ENCODE measurements at regions not wholly inside any gene's neighbourhood (a gene's known extent, or its start where the extent isn't known, plus 50 kb on each side); places are given as distances from the start of the nearest gene placed in this dataset.
"Not testable (repeated sequence)": the region's sequence is repeated elsewhere in the genome, so short reads cannot be mapped to it uniquely, and the experiment has no call there.

DNA sequence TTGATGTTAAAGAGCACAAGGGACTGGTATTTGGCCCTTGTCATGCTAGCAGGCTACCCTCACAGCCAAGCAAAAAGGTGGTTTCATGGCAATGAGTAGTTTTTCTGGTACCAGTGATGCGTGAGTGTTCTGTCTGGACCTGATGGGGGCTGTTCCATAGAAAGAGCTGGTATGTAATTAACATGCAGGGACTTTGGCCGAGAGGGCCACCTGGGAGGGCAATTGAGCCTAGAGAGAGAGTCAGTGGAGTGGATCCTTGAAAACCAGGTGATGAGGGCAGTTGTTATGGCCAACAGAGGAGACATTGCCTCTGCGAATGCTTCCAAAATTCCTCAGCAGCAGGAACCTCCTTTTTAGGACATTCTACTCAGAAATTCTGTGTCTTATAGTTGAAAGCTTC, 383.3 kb downstream of the PSAT1 start:
- no peak for DNase-seq

- DNase-seq, result no peak
Measured at GRCh38 chr9:78682216-78682615, 385.3 kb downstream of the PSAT1 start.

DNA sequence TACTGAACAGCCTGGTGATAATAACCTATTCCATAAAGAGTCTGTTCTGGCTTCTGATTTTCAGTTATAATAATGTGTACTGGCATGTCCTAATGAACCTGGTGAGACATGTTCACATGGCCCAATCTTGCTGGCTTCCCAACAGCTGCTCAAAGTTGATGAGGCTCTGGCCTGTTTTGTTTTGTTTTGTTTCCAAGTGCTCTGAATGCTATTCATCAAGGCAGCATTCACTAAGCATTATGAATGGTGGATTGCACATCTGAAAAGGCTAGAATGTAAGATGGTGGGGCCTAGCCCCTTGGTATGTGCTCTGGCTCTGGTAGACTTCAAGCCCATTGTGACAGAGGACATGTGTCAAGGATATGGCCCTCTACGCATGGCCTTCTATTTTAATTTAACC, 388.5 kb downstream of the PSAT1 start:
- DNase-seq, result no peak

DNA sequence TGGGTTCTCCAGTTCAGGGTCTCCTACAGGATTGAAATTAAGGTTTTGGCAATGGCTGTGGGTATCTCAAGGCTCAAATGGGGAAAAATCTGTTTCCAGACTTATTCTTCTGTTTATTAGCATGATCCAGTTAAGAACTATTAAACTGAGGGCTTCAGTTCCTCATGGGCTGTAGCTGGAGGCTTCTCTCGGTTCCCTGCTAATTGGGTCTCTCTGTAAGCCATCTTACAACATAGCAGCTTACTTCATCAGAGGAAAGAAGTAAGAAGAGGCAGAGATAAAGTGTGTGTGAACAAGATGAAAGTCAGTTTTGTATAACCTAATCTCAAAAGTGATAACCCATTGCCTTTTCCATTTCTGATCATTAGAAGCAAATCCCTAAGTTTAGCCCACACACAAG, 391.9 kb downstream of the PSAT1 start:
- DNase-seq, result no peak

DNA sequence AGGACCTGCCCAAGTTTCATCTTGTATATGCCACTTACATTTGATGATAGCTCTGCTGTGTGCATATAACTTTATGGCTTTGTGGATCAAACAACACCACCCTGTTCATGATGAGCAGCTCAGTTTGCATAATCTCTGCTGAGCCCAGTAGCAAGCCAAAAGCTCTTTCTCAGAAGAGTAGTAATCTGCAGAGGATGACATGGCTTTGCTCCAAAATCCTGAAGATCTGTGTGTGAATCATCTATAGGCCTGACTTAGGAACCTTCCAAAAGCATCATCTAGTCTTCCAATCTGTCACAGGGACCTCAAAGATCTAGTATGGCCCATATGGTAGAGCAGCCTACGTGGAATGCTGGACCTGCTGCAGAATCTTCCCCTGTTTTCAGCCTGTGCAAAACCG, 394.6 kb downstream of the PSAT1 start:
- no peak for DNase-seq

GRCh38 chr9:78692871-78693270, 395.9 kb downstream of the PSAT1 start:
- no peak for DNase-seq

GRCh38 chr9:78694974-78695373, 398.0 kb downstream of the PSAT1 start:
- no peak for DNase-seq

GRCh38 chr9:78695519-78695918, 398.6 kb downstream of the PSAT1 start:
- no peak for DNase-seq

DNA sequence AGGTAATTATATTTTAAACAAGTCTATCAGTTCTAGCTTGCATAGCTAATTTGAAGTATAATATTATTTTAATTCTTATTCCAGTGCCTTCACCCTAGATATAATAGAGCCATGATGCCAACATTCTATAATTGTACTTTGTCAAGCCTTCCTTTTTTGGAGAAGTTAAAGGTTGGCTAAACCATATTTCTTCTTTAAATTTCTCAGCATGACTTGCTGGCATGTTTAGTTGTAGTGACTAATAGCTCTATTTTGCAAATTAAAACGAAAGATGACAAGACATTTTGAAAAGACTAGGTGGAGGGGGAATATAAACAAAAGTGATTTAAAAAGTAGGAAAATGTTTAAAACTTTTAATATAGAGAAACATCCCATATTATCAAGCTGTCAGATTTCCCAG, 400.7 kb downstream of the PSAT1 start:
- no peak for DNase-seq

DNA sequence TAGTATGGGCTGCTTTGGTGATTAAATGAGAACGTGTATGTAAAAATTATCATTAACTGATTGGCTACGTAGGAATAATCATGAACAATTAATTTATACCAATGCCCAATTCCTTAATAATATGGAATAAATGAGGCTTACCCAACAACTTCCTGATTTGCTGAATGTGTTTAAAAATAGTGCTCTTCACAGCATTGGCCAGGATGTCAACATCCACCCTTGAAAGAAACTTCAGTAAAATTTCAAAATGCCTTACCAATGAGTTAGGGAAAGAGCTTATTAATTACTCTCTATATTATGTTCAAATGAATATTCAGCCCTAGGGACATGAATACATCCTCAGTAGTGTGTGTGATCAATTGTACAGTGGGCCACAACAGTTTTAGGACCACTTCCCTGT, 401.4 kb downstream of the PSAT1 start:
- no peak for DNase-seq

GRCh38 chr9:78699217-78699616, 402.3 kb downstream of the PSAT1 start:
- not testable (repeated sequence) for DNase-seq

DNA sequence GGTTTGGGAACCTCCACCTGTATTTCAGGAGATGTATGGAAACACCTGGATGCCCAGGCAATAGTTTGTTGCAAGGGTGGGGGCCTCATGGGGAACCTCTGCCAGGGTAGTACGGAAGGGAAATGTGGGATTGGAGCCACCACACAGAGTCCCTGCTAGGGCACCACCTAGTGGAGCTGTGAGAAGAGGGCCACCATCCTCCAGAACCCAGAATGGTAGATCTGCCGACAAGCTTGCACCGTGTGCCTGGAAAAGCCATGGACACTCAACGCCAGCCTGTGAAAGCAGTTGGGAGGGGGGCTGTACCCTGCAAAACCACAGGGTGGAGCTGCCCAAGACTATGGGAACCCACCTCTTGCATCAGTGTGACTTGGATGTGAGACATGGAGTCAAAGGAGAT, 407.2 kb downstream of the PSAT1 start:
- DNase-seq, result not testable (repeated sequence)

GRCh38 chr9:78707080-78707479, 410.2 kb downstream of the PSAT1 start:
- no peak for DNase-seq

DNA sequence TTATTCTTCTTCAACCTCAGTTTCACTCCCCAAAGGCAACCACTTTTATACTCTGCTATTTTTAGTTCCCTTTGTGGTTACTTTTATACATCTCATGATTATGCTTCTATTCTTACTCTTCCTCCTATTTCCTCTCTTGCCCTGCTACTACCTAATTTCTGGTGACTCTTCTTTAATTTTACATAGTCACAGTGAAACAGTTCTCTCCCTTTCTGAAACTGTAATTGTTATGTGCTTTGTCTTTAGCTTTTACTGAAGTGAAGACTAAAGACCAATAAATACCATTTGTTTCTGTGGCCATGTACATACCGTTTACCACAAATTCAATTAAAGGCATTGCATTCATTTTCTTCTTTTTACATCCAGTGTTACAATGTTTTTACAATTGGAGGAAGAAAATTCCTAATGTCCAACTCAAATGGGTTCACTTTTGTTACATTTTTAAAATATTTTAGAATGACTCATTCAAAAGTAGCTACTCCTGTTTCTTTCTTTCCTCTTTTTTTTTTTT, 410.6 kb downstream of the PSAT1 start:
- DNase-seq, result no peak

- no peak for DNase-seq
Measured at GRCh38 chr9:78712903-78713613, 416.1 kb downstream of the PSAT1 start.

DNA sequence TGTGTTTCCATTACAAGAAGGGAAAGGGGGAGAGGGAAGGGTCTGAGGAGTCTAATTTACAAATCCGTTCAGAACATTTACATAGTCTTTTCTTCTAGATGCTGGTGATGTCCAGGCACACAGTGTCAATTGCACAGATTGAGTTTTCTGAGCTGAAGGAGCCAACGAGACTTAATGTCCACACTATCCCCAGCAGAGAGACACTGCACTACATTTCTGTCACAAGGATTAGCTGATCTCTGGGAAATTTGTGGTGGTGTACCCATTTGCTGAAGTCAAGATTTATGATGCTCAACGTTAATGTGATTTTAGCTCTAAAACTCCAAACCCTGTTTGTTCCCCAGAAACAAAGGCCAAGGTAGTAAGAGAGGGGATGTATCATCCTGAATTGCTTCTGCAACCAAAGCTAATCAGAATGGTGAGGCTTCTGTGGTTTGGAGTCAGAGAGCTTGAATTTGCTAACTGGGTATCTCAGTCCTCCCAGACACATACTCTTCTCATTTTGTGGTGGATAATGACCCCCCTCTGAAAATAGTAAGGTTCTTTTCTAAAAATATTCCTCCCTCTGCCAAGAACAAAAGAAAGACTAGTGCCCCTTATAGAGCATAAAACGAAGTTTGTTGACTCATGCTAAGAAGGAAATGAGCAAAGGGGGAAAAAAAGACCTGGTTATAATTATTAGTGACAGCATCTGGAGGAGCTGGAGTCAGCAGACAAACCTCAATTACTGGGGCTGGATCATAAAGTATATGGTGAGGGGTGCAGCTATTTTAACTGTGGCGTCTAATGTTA, 416.9 kb downstream of the PSAT1 start:
- no peak for DNase-seq

GRCh38 chr9:78714576-78714975, 417.7 kb downstream of the PSAT1 start:
- DNase-seq, result no peak

DNA sequence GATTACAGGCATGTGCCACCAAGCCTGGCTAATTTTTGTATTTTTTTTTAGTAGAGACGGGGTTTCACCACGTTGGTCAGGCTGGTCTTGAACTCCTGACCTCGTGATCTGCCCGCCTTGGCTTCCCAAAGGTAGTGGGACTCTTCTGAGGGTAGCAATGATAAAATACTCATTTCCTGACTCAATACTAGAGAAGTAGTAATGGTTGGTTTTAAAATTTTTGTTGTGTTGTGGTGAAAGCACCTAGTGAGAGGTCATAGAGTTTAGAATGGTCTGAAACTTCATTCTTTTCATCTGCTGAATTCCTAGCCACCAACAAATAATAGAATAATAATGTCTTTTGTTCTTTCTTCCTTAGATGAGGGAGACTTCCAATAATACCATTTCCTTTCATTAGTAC, 422.1 kb downstream of the PSAT1 start:
- not testable (repeated sequence) for DNase-seq

DNA sequence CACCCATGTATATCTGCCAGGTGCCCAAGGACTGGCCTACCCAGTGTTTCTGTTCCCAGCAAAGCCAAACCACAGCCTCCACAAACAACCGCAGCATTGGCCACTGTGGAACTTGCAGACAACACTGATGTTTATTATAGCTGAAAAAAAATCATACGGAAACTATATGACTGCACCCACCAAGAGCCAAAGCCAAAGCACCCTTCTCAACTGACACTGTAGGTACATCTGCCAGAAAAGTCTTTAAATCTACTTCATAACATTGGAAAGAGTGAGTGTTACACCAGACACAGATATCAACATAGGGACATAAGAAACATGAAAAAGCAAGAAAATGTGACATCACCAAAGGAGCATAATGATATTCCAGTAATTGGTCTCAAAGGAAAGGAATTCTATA, 428.0 kb downstream of the PSAT1 start:
- no peak for DNase-seq

DNA sequence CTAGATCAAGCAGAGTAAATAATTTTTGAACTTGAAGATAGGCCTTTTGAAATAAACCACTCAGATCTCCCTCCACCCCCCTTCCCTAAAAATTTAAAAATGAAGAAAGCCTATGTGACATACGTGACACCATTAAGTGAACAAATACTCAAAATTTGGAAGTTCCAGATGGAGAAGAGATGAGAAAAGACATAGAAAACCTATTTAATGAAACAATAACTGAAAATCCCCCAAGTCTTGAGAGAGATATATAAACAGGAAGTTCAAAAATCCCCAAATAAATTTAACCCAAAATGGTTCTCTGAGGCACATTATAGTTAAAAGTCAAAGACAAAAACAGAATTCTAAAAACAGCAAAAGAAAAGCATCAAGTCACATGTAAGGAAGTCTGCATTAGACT, 428.6 kb downstream of the PSAT1 start:
- no peak for DNase-seq

GRCh38 chr9:78745331-78745730, 448.4 kb downstream of the PSAT1 start:
- DNase-seq, result no peak

DNA sequence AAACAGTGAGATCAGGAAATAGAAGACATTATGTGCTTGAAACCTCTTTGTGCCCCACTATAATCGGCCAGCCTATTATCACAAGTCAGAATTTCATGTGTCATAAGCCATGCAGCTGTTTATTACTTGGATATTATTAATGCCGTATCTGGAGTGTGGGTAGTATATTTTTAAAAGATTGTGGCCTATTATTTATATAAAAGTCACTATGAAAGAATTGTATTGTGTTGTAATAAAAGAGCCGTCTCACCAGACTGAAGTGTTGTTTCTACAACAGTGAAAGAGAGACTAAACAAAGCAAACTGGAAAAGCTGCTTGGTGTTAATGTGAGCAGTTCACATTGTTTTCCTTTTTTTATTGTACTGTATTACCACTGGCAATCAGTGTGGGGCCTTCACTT, 449.1 kb downstream of the PSAT1 start:
- DNase-seq, result no peak

DNA sequence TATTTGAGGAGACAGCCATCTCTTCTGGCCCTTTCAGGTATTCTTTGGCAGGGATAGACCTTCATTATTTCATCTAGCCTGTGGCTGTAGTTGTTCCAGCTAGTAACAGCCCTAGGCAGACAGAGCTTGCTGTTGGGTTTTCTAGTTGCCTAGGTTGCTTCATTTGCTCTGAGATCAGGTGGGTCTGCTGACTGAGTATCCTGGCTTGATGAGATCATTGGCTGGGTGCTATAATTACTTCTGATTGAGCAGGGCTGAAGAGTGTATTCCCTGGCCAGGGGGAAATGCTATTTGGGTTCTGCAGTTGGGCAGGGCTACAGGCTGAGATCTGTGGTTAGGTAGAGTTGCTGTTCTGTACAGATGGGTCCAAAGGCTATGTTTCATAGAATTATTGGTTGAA, 456.1 kb downstream of the PSAT1 start:
- no peak for DNase-seq

DNA sequence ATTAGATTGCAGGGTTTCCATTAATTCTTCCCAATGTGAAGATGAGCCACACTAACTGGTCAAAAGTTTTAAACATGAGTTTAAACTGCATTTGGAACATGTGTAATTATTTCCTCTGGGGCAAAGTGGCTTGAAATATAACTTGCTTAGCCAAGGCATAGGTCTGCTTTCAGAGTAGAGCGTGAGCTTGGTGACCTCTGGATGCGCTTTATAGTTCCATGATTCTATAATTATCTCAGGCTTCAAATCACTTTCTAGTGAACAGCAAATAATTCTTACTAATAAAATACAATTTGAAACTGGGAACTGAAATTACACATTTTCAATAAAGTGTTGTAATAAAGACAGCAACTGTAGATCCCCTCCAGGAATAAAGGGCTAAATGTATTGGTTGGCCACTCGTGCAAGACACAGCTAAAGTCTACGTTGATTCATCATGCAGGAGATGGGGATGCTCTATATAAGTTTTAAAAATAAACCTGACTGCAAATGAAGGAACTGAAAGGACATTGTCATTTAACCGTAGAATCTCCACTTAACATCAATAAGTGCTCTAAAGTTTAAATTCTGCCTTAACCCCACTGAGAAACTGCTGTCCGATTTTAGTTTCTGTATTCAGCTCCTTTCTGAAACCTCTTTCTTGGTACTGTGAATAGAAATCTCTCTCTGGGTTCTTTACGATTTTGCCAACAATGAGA, 460.0 kb downstream of the PSAT1 start:
- DNase-seq, result no peak

All from SIG-M5 (cell line).